RWPE1 (cell line): ENCODE measurements at regions not wholly inside any gene's neighbourhood (a gene's known extent, or its start where the extent isn't known, plus 50 kb on each side); places are given as distances from the start of the nearest gene placed in this dataset.

ENCODE experiments used
- CTCF ChIA-PET: fragments of 350-600 bp; sonication (Branson Sonifier 250); formaldehyde crosslinking; extraction: SDS; loops from one replicate; lab custom pipeline; 2021; lab: Yijun Ruan, JAX
- POLR2A ChIA-PET: fragments of 400-600 bp; formaldehyde crosslinking; extraction: SDS; loops from one replicate; lab custom pipeline; 2020; ENCODE audit warnings: antibody characterized with exemption; ENCODE audit not compliant: low non-redundant PET; lab: Yijun Ruan, JAX
- DNase-seq: peaks from one replicate; pipeline ENCODE4 v3.0.0; 2012; ENCODE audit warnings: low spot score
- H3K27ac ChIP-seq: fragments of 450-650 bp; 2 replicates; pipeline ENCODE4 v1.5.1; 2017
- CTCF ChIP-seq: fragments of 450-650 bp; conservative IDR thresholded peaks from 2 replicates; pipeline ENCODE4 v1.5.1; 2017; ENCODE audit warnings: low read depth, mild to moderate bottlenecking

GRCh38 chr17:14407541-14407940, 106.7 kb downstream of the HS3ST3B1 start:
- DNase-seq: no peak
- ChIA-PET POLR2A (no interaction called here), CTCF (no interaction called here)
- H3K27ac ChIP-seq: no peak overlapping the region
- TF ChIP-seq CTCF: no peak

GRCh38 chr17:14405189-14405588, 104.3 kb downstream of the HS3ST3B1 start:
- DNase-seq: no peak
- no peak overlapping the region for H3K27ac ChIP-seq
- POLR2A ChIA-PET: no interaction called here
- CTCF ChIA-PET: interaction anchor here (0.6 kb wide), 1 partner anchor 729 kb away, joined by 3 read pairs; no protein-coding TSS in a partner anchor
- TF ChIP-seq CTCF: no peak
